ENCODE measurements at regions not wholly inside any gene's neighbourhood (a gene's known extent, or its start where the extent isn't known, plus 50 kb on each side); places are given as distances from the start of the nearest gene placed in this dataset.

DNA sequence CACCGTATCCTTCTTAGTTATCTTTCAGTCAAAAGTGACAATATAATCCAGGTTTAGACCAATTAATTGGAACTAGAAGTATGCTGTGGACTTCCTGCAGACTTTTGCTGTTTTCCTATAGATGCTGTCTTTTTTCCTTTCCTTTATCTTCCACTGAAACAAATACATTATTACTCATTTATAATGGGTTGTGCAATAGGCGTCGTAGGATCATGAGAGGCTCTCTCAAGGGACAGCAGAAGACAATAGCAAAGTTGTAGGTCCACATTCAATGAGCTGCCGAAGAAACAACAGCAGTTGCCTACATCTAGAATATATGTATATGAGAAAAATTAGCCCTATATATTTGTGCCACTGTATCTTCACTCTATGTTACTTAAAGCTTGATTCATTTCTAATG is 371.6 kb downstream of the AMY1C start:
- H3T11ph ChIP-seq (ENCODE audit: low read length), result no peak overlapping the region
- DNase-seq, result no peak
- whole genome bisulfite sequencing (ENCODE audit: extremely low coverage, insufficient read length, low lambda C conversion rate), result no CpG with 5 or more reads among the region's 4 CpGs
- H4K8ac ChIP-seq (replicated peaks; ENCODE audit: insufficient read length, low read depth, low read length), result no peak overlapping the region
- H4K20me1 ChIP-seq (ENCODE audit: control insufficient read depth, insufficient read depth, insufficient read length), result no peaks in the 10 kb centered on the region
- H3K36me3 Mint-ChIP-seq (ENCODE audit: insufficient read depth in 1 of 3, low read depth in 3 of 3), result no peaks in the 10 kb centered on the region
- H3K79me1 ChIP-seq (ENCODE audit: insufficient read depth, low read depth, low read length, poor library complexity, severe bottlenecking), result no peaks in the 10 kb centered on the region
- H2BK12ac ChIP-seq (ENCODE audit: insufficient read length, low read depth, low read length), result no peak overlapping the region
- no peaks in the 10 kb centered on the region for H3K79me2 ChIP-seq (ENCODE audit: insufficient read depth, low read length)
- H2AFZ ChIP-seq (ENCODE audit: low read length), result no peak overlapping the region
- no peak overlapping the region for H2BK5ac ChIP-seq (ENCODE audit: insufficient read length, low read length)
- no peak overlapping the region for H3K4me2 ChIP-seq (ENCODE audit: insufficient read depth, insufficient read length, low read length)
- no peak overlapping the region for H3K23ac ChIP-seq (ENCODE audit: insufficient read length, low read depth, low read length)
- no peaks in the 10 kb centered on the region for H3K27me3 ChIP-seq (ENCODE audit: insufficient read depth, low read length)
- no peak overlapping the region for H3K4ac ChIP-seq (ENCODE audit: low read depth, low read length)
- no peak overlapping the region for H3K27ac Mint-ChIP-seq
- H2BK20ac ChIP-seq (ENCODE audit: low read depth, low read length, poor library complexity, severe bottlenecking), result no peak overlapping the region
- H3K9ac ChIP-seq (ENCODE audit: extremely low read depth, insufficient read length, low read length), result no peak overlapping the region
- peaks cover 3% of the 10 kb centered on the region in 2 experiments; a peak in 2 of 4 replicates for H3K4me1 Mint-ChIP-seq
- H3K27me3 Mint-ChIP-seq (ENCODE audit: low read depth), result no peaks in the 10 kb centered on the region
- no peaks in the 10 kb centered on the region for H3K23me2 ChIP-seq (ENCODE audit: insufficient read length, low read depth, low read length, poor library complexity, severe bottlenecking)
- no peak overlapping the region for H2AK5ac ChIP-seq (ENCODE audit: insufficient read length, low read length)
- H4K91ac ChIP-seq (ENCODE audit: insufficient read length, low read depth, low read length), result no peak overlapping the region
- no peak overlapping the region for H4K5ac ChIP-seq (ENCODE audit: insufficient read length, low read depth, low read length)
- no peak overlapping the region for H2BK120ac ChIP-seq (ENCODE audit: low read depth, low read length, poor library complexity, severe bottlenecking)
- H3K4me1 ChIP-seq (ENCODE audit: insufficient read depth, low read length), result no peaks in the 10 kb centered on the region
- TF ChIP-seq CTCF (conservative IDR thresholded peaks at IDR 0.05), result no peak
- no peak overlapping the region for H3K27ac ChIP-seq (ENCODE audit: insufficient read length, low read depth, low read length)
- H3K9me3 ChIP-seq (ENCODE audit: control insufficient read depth, low read depth, low read length), result no peaks in the 10 kb centered on the region
- H3K14ac ChIP-seq (ENCODE audit: insufficient read depth, low read length), result no peak overlapping the region
- no peaks in the 10 kb centered on the region for H3K9me3 Mint-ChIP-seq
- H3K56ac ChIP-seq (ENCODE audit: insufficient read length, low read depth, low read length), result no peak overlapping the region
- no peak overlapping the region for H3K18ac ChIP-seq (ENCODE audit: insufficient read length, low read depth, low read length)
- no peak overlapping the region for H3K4me3 Mint-ChIP-seq
- no peak overlapping the region for H2BK15ac ChIP-seq (ENCODE audit: low read depth, low read length)

Measured in H9 (cell line).